Liver (tissue), 8 donors: ENCODE measurements at regions not wholly inside any gene's neighbourhood (a gene's known extent, or its start where the extent isn't known, plus 50 kb on each side); places are given as distances from the start of the nearest gene placed in this dataset.

Experiments used
- DNase-seq: peaks from one replicate; pipeline ENCODE4 v3.0.0-alpha.2; 2017; ENCODE audit warnings: low spot score
- H3K27ac ChIP-seq, 2 donors: one replicate each; pipeline ENCODE4 v1.7.0; 2013; ENCODE audit warnings: inconsistent platforms in 2 of 2, low read length in 2 of 2, control low read depth in 1 of 2, low read depth in 1 of 2, mild to moderate bottlenecking in 1 of 2
- H3K27me3 ChIP-seq, 4 donors: one replicate each; pipeline versions ENCODE4 v1.6.1 to v1.7.0; 2013; ENCODE audit warnings: low read length in 3 of 4, inconsistent platforms in 1 of 4, mild to moderate bottlenecking in 1 of 4, moderate library complexity in 1 of 4; ENCODE audit not compliant: control insufficient read depth in 4 of 4, insufficient read depth in 4 of 4
- H3K36me3 ChIP-seq, 4 donors: one replicate each; pipeline versions ENCODE4 v1.6.1 to v1.7.0; 2013; ENCODE audit warnings: low read length in 3 of 4, mild to moderate bottlenecking in 3 of 4, low read depth in 1 of 4, moderate library complexity in 1 of 4; ENCODE audit not compliant: control insufficient read depth in 4 of 4, insufficient read depth in 3 of 4
- H3K4me1 ChIP-seq, 4 donors: one replicate each; pipeline versions ENCODE4 v1.6.1 to v1.7.0; 2013; ENCODE audit warnings: low read length in 3 of 4, mild to moderate bottlenecking in 3 of 4, moderate library complexity in 1 of 4; ENCODE audit not compliant: control insufficient read depth in 4 of 4, insufficient read depth in 4 of 4
- H3K4me3 ChIP-seq, 3 donors: one replicate each; pipeline versions ENCODE4 v1.6.1 to v1.7.0; 2013; ENCODE audit warnings: low read length in 3 of 3, control low read depth in 1 of 3, low read depth in 1 of 3, mild to moderate bottlenecking in 1 of 3
- H3K9ac ChIP-seq, 2 donors: one replicate each; pipeline ENCODE4 v1.7.0; 2013; ENCODE audit warnings: low read length in 2 of 2, mild to moderate bottlenecking in 2 of 2, moderate library complexity in 2 of 2, control low read depth in 1 of 2, low read depth in 1 of 2
- H3K9me3 ChIP-seq, 4 donors: one replicate each; pipeline versions ENCODE4 v1.6.1 to v1.7.0; 2013; ENCODE audit warnings: low read length in 3 of 4; ENCODE audit not compliant: control insufficient read depth in 4 of 4
- EGR1 ChIP-seq, 2 donors: IDR thresholded peaks; 2 replicates each; pipeline ENCODE4 v1.6.1; 2016 to 2018; ENCODE audit warnings: antibody characterized with exemption in 2 of 2, low read depth in 2 of 2
- FOXA1 ChIP-seq: IDR thresholded peaks from 2 replicates; pipeline ENCODE4 v1.6.1; 2016; ENCODE audit warnings: antibody characterized with exemption
- FOXA2 ChIP-seq: IDR thresholded peaks from 2 replicates; pipeline ENCODE4 v1.6.1; 2016; ENCODE audit warnings: antibody characterized with exemption
- HNF4A ChIP-seq, 2 donors: conservative IDR thresholded peaks; 2 replicates each; pipeline ENCODE4 v1.6.1; 2016; ENCODE audit warnings: antibody characterized with exemption in 2 of 2, mild to moderate bottlenecking in 2 of 2
- HNF4G ChIP-seq: IDR thresholded peaks from 2 replicates; pipeline ENCODE4 v1.6.1; 2016; ENCODE audit warnings: antibody characterized with exemption
- JUND ChIP-seq, 2 donors: IDR thresholded peaks; 2 replicates each; pipeline ENCODE4 v1.6.1; 2016; ENCODE audit warnings: antibody characterized with exemption in 2 of 2
- NR2F2 ChIP-seq: IDR thresholded peaks from 2 replicates; pipeline ENCODE4 v1.6.1; 2016; ENCODE audit warnings: antibody characterized with exemption
- RAD21 ChIP-seq, 2 donors: IDR thresholded peaks; 2 replicates each; pipeline ENCODE4 v1.6.1; 2016; ENCODE audit warnings: antibody characterized with exemption in 2 of 2, mild to moderate bottlenecking in 2 of 2
- REST ChIP-seq: IDR thresholded peaks from 2 replicates; pipeline ENCODE4 v1.6.1; 2016; ENCODE audit warnings: antibody characterized with exemption, mild to moderate bottlenecking
- RXRA ChIP-seq, 2 donors: IDR thresholded peaks; 2 replicates each; pipeline ENCODE4 v1.6.1; 2017 to 2018; ENCODE audit warnings: antibody characterized with exemption in 2 of 2, mild to moderate bottlenecking in 1 of 2
- SP1 ChIP-seq: IDR thresholded peaks from 2 replicates; pipeline ENCODE4 v1.6.1; 2018; ENCODE audit warnings: antibody characterized with exemption, mild to moderate bottlenecking
- TAF1 ChIP-seq: conservative IDR thresholded peaks from 2 replicates; pipeline ENCODE4 v1.6.1; 2016; ENCODE audit warnings: antibody characterized with exemption, mild to moderate bottlenecking
- YY1 ChIP-seq: IDR thresholded peaks from 2 replicates; pipeline ENCODE4 v1.6.1; 2016; ENCODE audit warnings: antibody characterized with exemption, mild to moderate bottlenecking
- WGBS: extraction: QIAGEN DNeasy Blood & Tissue Kit; methylation state at CpG from one replicate; pipeline ENCODE4 v1.1.7; 2013; 5-methylcytosine and 5-hydroxymethylcytosine counted together
- TF ChIP-seq, protein P1 (sequence below): fragments of 150-350 bp; IDR thresholded peaks from 2 replicates; pipeline ENCODE4 v1.5.1; 2017; ENCODE audit warnings: improper control_type of control experiment, low read depth, low read length; ENCODE audit not compliant: missing input control
- TF ChIP-seq, protein P2 (sequence below): IDR thresholded peaks from 2 replicates; pipeline ENCODE4 v1.6.1; 2016; ENCODE audit warnings: antibody characterized with exemption
- TF ChIP-seq, protein P3 (sequence below): IDR thresholded peaks from 2 replicates; pipeline ENCODE4 v1.6.1; 2016; ENCODE audit warnings: antibody characterized with exemption
- donor health status: healthy.
- donor health status: healthy.
- donor health status: healthy.
- donor health status: healthy.
- donor health status: healthy.

GRCh38 chr2:14364471-14364870 is 268.0 kb upstream of the LRATD1 start (continued):
- TF ChIP-seq REST: no peak

DNA sequence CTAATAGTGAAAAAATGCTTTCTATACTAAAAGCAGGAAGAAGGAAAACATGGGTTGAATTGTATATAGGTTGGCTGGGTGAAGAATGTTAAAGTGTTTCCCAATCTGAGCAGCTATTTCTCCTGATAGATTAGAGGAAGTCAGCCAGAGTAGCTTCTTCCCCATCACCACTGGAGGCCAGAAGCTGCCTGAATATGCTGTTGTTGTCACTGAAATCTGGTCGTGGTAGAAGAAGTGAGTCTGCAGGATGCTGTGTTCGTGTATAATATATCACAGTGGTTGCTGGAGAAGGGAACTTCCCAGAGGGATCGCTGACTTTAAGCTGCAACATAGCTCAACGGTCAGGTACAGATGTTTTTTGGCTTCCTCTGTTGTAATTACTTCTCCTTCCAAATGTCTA is 247.5 kb upstream of the LRATD1 start:
- Histone ChIP-seq H3K4me3 (no peak overlapping the region), H3K9me3 (no peaks in the 10 kb centered on the region), H3K27ac (no peak overlapping the region), H3K4me1 (no peaks in the 10 kb centered on the region), H3K36me3 (no peaks in the 10 kb centered on the region), H3K9ac (no peak overlapping the region), H3K27me3 (no peaks in the 10 kb centered on the region)
- 44% methylated on average over 4 of the region's 4 CpGs for WGBS
- TF ChIP-seq RAD21 (IDR thresholded peaks at IDR 0.05) (no peak), TAF1 (no peak), EGR1 (IDR thresholded peaks at IDR 0.05; ENCODE audit: low read depth in 2 of 2) (no peak), HNF4G (no peak), FOXA1 (no peak), RXRA (IDR thresholded peaks at IDR 0.05) (no peak), JUND (IDR thresholded peaks at IDR 0.05) (no peak), YY1 (no peak), SP1 (no peak), REST (no peak), FOXA2 (no peak)
- TF ChIP-seq, protein P1, sequence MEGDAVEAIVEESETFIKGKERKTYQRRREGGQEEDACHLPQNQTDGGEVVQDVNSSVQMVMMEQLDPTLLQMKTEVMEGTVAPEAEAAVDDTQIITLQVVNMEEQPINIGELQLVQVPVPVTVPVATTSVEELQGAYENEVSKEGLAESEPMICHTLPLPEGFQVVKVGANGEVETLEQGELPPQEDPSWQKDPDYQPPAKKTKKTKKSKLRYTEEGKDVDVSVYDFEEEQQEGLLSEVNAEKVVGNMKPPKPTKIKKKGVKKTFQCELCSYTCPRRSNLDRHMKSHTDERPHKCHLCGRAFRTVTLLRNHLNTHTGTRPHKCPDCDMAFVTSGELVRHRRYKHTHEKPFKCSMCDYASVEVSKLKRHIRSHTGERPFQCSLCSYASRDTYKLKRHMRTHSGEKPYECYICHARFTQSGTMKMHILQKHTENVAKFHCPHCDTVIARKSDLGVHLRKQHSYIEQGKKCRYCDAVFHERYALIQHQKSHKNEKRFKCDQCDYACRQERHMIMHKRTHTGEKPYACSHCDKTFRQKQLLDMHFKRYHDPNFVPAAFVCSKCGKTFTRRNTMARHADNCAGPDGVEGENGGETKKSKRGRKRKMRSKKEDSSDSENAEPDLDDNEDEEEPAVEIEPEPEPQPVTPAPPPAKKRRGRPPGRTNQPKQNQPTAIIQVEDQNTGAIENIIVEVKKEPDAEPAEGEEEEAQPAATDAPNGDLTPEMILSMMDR: no peak
- TF ChIP-seq, protein P2, sequence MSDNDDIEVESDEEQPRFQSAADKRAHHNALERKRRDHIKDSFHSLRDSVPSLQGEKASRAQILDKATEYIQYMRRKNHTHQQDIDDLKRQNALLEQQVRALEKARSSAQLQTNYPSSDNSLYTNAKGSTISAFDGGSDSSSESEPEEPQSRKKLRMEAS: no peak
- DNase-seq: no peak

GRCh38 chr2:14387332-14387731 is 245.2 kb upstream of the LRATD1 start:
- Histone ChIP-seq H3K9me3 (no peaks in the 10 kb centered on the region), H3K4me3 (no peak overlapping the region), H3K4me1 (no peaks in the 10 kb centered on the region), H3K36me3 (no peaks in the 10 kb centered on the region), H3K9ac (no peak overlapping the region), H3K27ac (no peak overlapping the region), H3K27me3 (no peaks in the 10 kb centered on the region)
- DNase-seq: no peak
- WGBS: 81% methylated on average over 4 of the region's 4 CpGs
- TF ChIP-seq, protein P2: no peak
- no peak for TF ChIP-seq HNF4G
- TF ChIP-seq, protein P3, sequence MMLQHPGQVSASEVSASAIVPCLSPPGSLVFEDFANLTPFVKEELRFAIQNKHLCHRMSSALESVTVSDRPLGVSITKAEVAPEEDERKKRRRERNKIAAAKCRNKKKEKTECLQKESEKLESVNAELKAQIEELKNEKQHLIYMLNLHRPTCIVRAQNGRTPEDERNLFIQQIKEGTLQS: no peak
- TF ChIP-seq FOXA1: no peak
- no peak for TF ChIP-seq REST
- no peak for TF ChIP-seq HNF4A (conservative IDR thresholded peaks at IDR 0.05)
- no peak for TF ChIP-seq NR2F2
- TF ChIP-seq JUND (IDR thresholded peaks at IDR 0.05): no peak
- TF ChIP-seq SP1: no peak
